Nephron progenitor cell (in vitro differentiated cells): ENCODE measurements at regions not wholly inside any gene's neighbourhood (a gene's known extent, or its start where the extent isn't known, plus 50 kb on each side); places are given as distances from the start of the nearest gene placed in this dataset.

Experiments used
- DNase-seq: peaks from one replicate; pipeline ENCODE4 v3.0.0; 2021
- H3K27ac Mint-ChIP-seq: 2 replicates; pipeline ENCODE4 v1.8.0; 2021; ENCODE audit warnings: mild to moderate bottlenecking, moderate library complexity, mixed read lengths
- H3K27me3 Mint-ChIP-seq: 2 replicates; pipeline ENCODE4 v1.8.0; 2021; ENCODE audit warnings: mild to moderate bottlenecking, low read depth, mixed read lengths; ENCODE audit not compliant: poor library complexity
- H3K36me3 Mint-ChIP-seq: 2 replicates; pipeline ENCODE4 v1.8.0; 2021; ENCODE audit warnings: low read depth, mixed read lengths
- H3K4me1 Mint-ChIP-seq: 2 replicates; pipeline ENCODE4 v1.8.0; 2021; ENCODE audit warnings: mixed read lengths
- H3K4me3 Mint-ChIP-seq: 2 replicates; pipeline ENCODE4 v1.8.0; 2021; ENCODE audit warnings: mild to moderate bottlenecking, moderate library complexity, mixed read lengths
- H3K9me3 Mint-ChIP-seq: 2 replicates; pipeline ENCODE4 v1.8.0; 2021; ENCODE audit warnings: mild to moderate bottlenecking, moderate library complexity, mixed read lengths
- CTCF ChIP-seq: fragments of 200-600 bp; sonication (generic); IDR thresholded peaks from 2 replicates; pipeline ENCODE4 v1.5.0; 2021; ENCODE audit warnings: antibody characterized with exemption

GRCh38 chr3:147497286-147497685 is 88.1 kb downstream of the ZIC1 start:
- Mint-ChIP-seq H3K27me3 (peaks cover under 1% of the 10 kb centered on the region), H3K27ac (no peak overlapping the region), H3K9me3 (no peaks in the 10 kb centered on the region), H3K36me3 (no peaks in the 10 kb centered on the region), H3K4me1 (no peaks in the 10 kb centered on the region), H3K4me3 (no peak overlapping the region)
- no peak for DNase-seq
- no peak for TF ChIP-seq CTCF

- H3K4me1 Mint-ChIP-seq, result peaks cover 5% of the 10 kb centered on the region
- no peak overlapping the region for H3K4me3 Mint-ChIP-seq
These were observed 98.6 kb downstream of the ZIC1 start for GRCh38 chr3:147507638-147508286.

GRCh38 chr3:147509448-147509847 is 100.3 kb downstream of the ZIC1 start:
- Mint-ChIP-seq H3K36me3 (no peaks in the 10 kb centered on the region), H3K27ac (no peak overlapping the region), H3K27me3 (peaks cover 2% of the 10 kb centered on the region), H3K9me3 (no peaks in the 10 kb centered on the region), H3K4me1 (peaks cover 5% of the 10 kb centered on the region), H3K4me3 (no peak overlapping the region)
- no peak for DNase-seq
- TF ChIP-seq CTCF, result no peak

More at GRCh38 chr3:147507638-147508286, 98.6 kb downstream of the ZIC1 start:
- H3K27me3 Mint-ChIP-seq, result peaks cover 2% of the 10 kb centered on the region
- DNase-seq, result no peak
- no peak overlapping the region for H3K27ac Mint-ChIP-seq
- H3K9me3 Mint-ChIP-seq, result no peaks in the 10 kb centered on the region
- no peaks in the 10 kb centered on the region for H3K36me3 Mint-ChIP-seq
- no peak for TF ChIP-seq CTCF

- H3K36me3 Mint-ChIP-seq, result no peaks in the 10 kb centered on the region
- no peak for TF ChIP-seq CTCF
- DNase-seq, result no peak
- H3K27me3 Mint-ChIP-seq, result no peaks in the 10 kb centered on the region
- H3K9me3 Mint-ChIP-seq, result no peaks in the 10 kb centered on the region
- H3K4me3 Mint-ChIP-seq, result no peak overlapping the region
- H3K27ac Mint-ChIP-seq, result no peak overlapping the region
- no peaks in the 10 kb centered on the region for H3K4me1 Mint-ChIP-seq
These were observed 104.6 kb downstream of the ZIC1 start for GRCh38 chr3:147513785-147514184.

GRCh38 chr3:147514366-147515160 is 105.4 kb downstream of the ZIC1 start:
- no peak for TF ChIP-seq CTCF
- Mint-ChIP-seq H3K36me3 (no peaks in the 10 kb centered on the region), H3K27ac (no peak overlapping the region), H3K4me1 (no peaks in the 10 kb centered on the region), H3K9me3 (no peaks in the 10 kb centered on the region), H3K27me3 (no peaks in the 10 kb centered on the region), H3K4me3 (no peak overlapping the region)
- DNase-seq, result no peak
